Type B pancreatic cell (in vitro differentiated cells): ENCODE measurements at regions not wholly inside any gene's neighbourhood (a gene's known extent, or its start where the extent isn't known, plus 50 kb on each side); places are given as distances from the start of the nearest gene placed in this dataset.

ENCODE experiments used
- DNase-seq: peaks from one replicate; pipeline ENCODE4 v3.0.0; 2021; ENCODE audit warnings: mixed read lengths; ENCODE audit not compliant: unreplicated experiment; ENCODE audit errors: extremely low spot score
- H3K27ac Mint-ChIP-seq: 2 replicates; pipeline ENCODE4 v1.8.0; 2021; ENCODE audit warnings: mild to moderate bottlenecking, mixed read lengths
- H3K27me3 Mint-ChIP-seq: 2 replicates; pipeline ENCODE4 v1.8.0; 2021; ENCODE audit warnings: mixed read lengths
- H3K36me3 Mint-ChIP-seq: 2 replicates; pipeline ENCODE4 v1.8.0; 2021; ENCODE audit warnings: mixed read lengths
- H3K4me1 Mint-ChIP-seq: one replicate; pipeline ENCODE4 v1.8.0; 2021; ENCODE audit warnings: mixed read lengths; ENCODE audit not compliant: unreplicated experiment
- H3K4me3 Mint-ChIP-seq: 2 replicates; pipeline ENCODE4 v1.8.0; 2021; ENCODE audit warnings: mild to moderate bottlenecking, mixed read lengths
- H3K9me3 Mint-ChIP-seq: 2 replicates; pipeline ENCODE4 v1.8.0; 2021; ENCODE audit warnings: mixed read lengths
- TF ChIP-seq, protein P1 (sequence below): fragments of 200-600 bp; sonication (generic); conservative IDR thresholded peaks from 2 replicates; pipeline ENCODE4 v1.5.0; 2021; ENCODE audit warnings: antibody characterized with exemption, mild to moderate bottlenecking

DNA sequence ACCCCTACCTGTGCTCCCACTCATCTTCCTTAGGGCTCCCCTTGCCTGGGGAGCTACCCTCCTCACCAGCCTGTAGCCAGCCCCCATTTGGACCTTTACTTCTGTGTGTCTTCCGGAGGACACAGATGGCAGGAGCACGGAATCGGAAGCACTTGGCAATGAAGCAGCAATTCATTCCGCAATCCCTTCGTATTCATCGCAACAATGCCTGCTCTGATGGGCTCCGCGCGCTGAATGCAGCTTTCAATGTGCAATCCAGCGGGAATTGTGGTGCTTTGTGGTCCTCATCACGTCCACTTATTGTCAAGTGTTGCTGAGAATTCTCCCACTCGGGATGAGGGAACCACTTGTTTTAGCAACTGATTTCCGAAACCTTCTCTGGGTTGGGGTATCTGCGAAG lies 336.0 kb downstream of the DHX35 start:
- no peaks in the 10 kb centered on the region for H3K36me3 Mint-ChIP-seq
- no peaks in the 10 kb centered on the region for H3K9me3 Mint-ChIP-seq
- H3K4me1 Mint-ChIP-seq: peaks cover 3% of the 10 kb centered on the region
- no peak overlapping the region for H3K27ac Mint-ChIP-seq
- peaks cover 9% of the 10 kb centered on the region for H3K27me3 Mint-ChIP-seq
- no peak for DNase-seq
- TF ChIP-seq, protein P1, sequence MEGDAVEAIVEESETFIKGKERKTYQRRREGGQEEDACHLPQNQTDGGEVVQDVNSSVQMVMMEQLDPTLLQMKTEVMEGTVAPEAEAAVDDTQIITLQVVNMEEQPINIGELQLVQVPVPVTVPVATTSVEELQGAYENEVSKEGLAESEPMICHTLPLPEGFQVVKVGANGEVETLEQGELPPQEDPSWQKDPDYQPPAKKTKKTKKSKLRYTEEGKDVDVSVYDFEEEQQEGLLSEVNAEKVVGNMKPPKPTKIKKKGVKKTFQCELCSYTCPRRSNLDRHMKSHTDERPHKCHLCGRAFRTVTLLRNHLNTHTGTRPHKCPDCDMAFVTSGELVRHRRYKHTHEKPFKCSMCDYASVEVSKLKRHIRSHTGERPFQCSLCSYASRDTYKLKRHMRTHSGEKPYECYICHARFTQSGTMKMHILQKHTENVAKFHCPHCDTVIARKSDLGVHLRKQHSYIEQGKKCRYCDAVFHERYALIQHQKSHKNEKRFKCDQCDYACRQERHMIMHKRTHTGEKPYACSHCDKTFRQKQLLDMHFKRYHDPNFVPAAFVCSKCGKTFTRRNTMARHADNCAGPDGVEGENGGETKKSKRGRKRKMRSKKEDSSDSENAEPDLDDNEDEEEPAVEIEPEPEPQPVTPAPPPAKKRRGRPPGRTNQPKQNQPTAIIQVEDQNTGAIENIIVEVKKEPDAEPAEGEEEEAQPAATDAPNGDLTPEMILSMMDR: no peak
- H3K4me3 Mint-ChIP-seq: no peak overlapping the region

DNA sequence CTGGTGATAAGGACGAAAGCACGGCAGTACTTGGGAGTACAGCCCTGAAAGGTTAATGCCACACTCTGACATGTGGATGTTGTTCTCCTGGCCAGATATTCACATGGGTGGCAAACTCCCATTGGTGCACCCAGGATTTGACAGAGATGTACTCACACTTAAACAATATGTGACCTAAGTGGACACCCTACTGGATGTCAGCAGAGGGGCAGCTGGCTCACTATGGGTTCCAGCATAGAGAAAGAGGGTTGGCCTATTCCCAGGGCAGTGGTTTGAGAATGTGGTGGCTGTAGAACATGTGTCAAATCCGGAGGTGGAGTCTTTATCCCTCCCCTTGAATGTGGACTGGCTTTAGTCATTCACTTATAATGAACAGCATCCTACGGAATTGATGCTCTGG lies 333.2 kb downstream of the DHX35 start:
- peaks cover 4% of the 10 kb centered on the region for H3K9me3 Mint-ChIP-seq
- H3K27me3 Mint-ChIP-seq: peaks cover 12% of the 10 kb centered on the region
- DNase-seq: no peak
- TF ChIP-seq, protein P1: no peak
- H3K4me1 Mint-ChIP-seq: peaks cover 3% of the 10 kb centered on the region
- H3K36me3 Mint-ChIP-seq: no peaks in the 10 kb centered on the region
- H3K4me3 Mint-ChIP-seq: no peak overlapping the region
- H3K27ac Mint-ChIP-seq: no peak overlapping the region

DNA sequence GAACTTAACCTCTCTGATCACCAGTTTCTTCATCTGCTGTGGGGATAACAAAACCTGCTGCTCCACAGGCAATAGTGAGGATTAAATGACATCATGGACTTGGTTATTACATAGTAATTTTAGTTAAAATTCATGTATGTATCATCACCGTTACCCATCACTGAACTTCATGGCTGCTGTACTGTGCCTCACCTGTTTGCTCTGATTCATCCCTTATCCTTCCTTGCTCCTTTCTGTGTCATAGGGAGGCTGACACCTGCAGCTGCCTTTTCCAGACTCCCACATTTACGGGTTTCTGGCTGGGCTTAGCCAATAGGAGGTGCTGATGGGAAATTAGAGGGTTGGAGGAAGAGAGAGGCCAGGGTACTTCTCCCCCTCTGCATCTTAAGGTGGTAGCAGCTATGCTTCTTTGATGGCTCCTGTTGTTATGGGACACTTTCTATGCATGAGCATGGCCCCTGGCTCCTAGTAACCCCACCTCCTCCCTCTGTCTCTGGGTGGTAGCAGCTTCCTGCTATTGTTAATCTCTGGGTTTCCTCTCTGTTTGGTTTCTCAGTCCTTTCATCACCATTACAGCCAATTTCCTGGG lies 332.1 kb downstream of the DHX35 start:
- no peak for DNase-seq
- Mint-ChIP-seq H3K27me3 (peaks cover 11% of the 10 kb centered on the region), H3K4me3 (no peak overlapping the region), H3K27ac (no peak overlapping the region), H3K4me1 (peaks cover 2% of the 10 kb centered on the region), H3K36me3 (no peaks in the 10 kb centered on the region), H3K9me3 (peaks cover 4% of the 10 kb centered on the region)
- TF ChIP-seq, protein P1: no peak

DNA sequence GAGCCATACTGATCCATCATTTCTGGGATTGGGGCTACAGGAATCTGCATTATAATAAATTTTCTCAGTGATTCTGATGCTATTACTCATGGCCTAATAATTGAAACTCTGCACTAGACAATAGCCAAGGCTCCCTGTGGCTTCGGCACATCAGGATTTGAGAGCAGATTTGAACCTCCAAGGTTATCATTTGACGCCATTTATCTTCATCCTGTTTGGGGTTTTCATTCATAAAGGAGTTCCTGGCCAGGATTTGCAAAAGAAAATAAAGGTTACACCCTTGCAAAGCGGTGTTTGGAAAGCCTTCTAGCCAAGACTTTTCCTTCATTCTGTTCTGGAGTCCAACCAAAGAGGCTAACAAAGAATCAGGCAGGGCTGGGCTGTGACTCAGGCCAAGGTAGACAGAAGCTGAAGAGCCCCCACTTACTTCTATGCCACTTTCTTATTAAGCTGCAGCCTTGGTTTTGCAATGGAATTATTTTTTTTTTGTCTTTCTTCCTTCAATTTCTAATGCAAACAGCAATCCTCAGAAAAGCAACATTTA lies 330.1 kb downstream of the DHX35 start:
- no peak overlapping the region for H3K4me3 Mint-ChIP-seq
- no peaks in the 10 kb centered on the region for H3K36me3 Mint-ChIP-seq
- H3K4me1 Mint-ChIP-seq: no peaks in the 10 kb centered on the region
- peaks cover 6% of the 10 kb centered on the region for H3K27me3 Mint-ChIP-seq
- TF ChIP-seq, protein P1: no peak
- no peak for DNase-seq
- no peak overlapping the region for H3K27ac Mint-ChIP-seq
- peaks cover 10% of the 10 kb centered on the region for H3K9me3 Mint-ChIP-seq

DNA sequence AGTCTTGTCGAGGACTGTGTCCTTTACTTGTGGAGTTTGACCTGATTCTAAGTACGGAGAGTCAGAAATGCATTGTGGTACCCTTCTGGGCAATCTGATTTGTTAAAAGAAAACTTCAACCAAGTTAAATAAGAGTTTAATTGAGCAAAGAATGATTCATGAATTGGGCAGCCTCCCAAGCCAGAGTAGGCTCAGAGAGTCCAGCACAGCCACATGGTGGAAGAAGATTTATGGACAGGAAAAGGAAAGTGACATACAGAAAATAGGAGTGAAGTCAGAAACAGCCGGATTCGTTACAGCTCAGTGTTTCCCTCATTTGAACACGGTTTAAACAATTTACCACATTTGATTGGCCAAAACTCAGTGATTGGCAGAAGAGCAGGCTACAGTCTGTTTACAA lies 329.2 kb downstream of the DHX35 start:
- DNase-seq: no peak
- TF ChIP-seq, protein P1: no peak
- Mint-ChIP-seq H3K27ac (no peak overlapping the region), H3K4me3 (no peak overlapping the region), H3K36me3 (peaks cover 3% of the 10 kb centered on the region), H3K9me3 (peaks cover 14% of the 10 kb centered on the region), H3K27me3 (peaks cover 11% of the 10 kb centered on the region), H3K4me1 (no peaks in the 10 kb centered on the region)
